HG03354 (cell line): ENCODE measurements at regions not wholly inside any gene's neighbourhood (a gene's known extent, or its start where the extent isn't known, plus 50 kb on each side); places are given as distances from the start of the nearest gene placed in this dataset.

Experiments used
- ATAC-seq: cut with Tn5 transposase; IDR thresholded peaks from one replicate; pipeline ENCODE4 v1.9.1; 2021; ENCODE audit warnings: mild to moderate bottlenecking; ENCODE audit not compliant: unreplicated experiment, poor library complexity, severe bottlenecking

DNA sequence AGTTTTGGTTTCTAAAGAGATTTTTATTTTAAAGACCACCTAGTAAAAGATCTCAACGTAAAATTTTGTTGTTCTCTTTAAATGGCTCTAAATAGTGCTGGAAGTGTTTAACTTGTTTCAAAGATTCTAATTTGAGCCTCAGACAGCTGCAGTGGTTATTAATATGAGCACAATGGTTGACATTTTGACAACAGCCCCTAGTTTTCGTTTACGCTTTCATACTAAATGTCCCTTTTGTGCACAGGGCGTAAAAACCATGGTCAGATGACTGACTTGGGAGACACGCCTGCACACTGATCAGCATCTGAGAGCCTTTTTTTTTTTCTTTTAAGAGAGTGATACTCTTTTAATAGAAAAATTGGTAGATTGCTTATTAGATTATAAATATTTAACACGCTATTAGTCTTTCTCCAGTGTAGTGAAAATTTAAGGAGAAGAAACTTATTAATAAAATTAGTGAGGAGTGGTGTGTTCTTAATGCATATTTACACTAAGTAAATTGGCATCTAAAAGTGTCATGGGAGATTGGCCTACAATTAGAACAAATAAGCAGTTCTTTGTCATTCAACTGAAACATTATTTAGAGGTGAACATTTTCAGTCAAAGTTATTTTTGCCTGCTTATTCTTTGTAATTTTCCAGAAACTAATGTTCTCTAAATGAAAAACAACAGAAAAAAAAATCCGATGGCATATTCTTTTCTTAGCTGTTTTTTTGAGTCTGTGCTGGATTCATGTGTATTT, 182.8 kb upstream of the PHYHIPL start:
- ATAC-seq: no peak

DNA sequence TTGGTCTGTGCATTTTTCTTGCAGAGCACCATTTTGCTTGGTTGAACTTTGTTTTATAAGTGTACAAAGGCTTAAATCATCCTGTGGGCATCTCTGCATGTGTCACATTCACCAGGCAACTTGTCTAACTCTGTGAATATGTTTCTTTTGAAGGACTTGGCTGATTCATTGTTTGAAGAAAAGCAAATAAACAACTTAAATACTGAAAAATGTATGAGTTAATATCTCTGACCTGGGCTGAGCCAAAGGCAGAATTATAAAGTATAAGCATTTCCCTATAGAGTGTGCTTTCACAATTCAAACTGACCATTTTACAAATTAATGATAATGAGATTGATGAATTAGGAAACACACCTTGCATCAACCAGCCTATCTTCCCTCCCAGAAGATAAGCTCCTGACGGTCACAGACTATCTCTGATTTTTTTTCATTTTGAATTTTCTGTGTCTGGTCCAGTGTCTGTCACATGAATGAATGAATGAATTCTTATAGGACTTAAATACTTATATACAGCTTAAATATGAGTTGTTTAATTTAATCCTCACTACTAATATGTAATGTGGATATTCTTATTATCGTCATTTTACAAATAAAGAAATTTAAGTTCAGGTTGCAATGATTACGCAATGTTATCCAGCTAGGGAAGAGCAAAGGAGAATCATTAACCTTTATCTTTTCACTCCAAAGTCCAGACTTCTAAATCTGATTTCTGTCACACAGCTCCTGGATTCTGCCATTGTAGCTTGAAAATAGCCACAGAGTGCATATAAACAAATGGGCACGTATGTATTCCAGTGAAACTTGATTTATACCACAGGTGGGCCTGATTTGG, 182.0 kb upstream of the PHYHIPL start:
- no peak for ATAC-seq

DNA sequence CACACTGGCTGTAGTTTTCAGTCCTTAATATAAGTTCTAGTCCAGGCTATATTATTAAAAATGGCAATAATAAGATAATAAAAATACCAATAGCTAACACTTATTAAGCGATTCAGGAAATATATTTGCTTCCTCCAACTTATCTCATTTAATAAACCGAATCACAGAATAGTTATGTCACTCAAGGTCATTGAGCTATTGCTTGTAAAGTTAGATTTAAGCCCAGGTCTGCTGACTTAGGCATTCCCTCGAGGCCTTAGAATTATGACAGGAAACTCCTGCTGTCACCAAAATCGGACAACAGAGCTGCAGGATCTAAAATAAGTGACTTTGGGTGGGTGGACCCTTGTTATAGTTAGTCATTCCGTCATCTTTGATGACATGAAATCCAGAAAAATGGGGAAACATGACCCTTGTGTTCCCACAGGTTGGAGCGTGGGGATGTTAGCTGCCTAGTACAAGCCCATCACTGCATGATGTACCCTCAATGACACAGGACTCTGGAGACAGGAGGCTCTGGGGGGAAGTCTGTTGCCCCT, 181.3 kb upstream of the PHYHIPL start:
- ATAC-seq: no peak

DNA sequence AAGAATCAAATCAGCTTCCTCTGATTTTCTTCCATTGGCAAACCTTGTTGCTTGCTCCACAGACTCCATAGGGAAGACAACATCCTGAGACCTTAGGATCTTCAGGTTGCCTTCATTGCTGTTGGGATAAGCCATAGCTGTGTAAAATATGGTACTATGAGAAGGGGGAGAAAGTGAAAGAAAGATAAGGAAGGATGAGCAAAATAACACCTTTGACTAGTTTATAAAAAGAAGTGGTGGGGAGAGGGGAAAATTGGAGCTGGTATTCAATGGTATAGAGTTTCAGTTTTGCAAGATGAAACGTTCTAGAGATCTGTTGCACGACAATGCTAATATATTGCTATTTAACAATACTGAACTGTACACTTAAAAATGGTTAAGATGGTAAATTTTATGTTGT, 180.4 kb upstream of the PHYHIPL start:
- ATAC-seq: no peak

DNA sequence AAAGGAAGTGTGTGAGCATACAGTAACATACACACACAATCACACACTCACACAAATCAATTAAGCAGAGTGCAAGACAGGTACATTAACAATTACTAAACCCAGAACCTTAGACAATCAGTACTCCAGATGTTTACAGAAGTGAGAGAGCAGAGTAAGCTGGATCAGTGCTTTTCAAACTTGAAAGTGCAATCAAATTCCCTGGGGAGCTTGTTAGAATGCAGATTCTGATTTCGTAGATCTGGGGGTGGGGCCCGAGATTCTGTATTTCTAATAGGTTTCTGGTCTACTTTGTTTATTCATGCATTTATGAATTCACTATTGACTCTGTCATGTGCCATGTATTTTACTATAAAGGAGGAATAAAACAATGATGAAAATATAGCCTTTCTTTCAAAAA, 179.6 kb upstream of the PHYHIPL start:
- ATAC-seq: no peak

DNA sequence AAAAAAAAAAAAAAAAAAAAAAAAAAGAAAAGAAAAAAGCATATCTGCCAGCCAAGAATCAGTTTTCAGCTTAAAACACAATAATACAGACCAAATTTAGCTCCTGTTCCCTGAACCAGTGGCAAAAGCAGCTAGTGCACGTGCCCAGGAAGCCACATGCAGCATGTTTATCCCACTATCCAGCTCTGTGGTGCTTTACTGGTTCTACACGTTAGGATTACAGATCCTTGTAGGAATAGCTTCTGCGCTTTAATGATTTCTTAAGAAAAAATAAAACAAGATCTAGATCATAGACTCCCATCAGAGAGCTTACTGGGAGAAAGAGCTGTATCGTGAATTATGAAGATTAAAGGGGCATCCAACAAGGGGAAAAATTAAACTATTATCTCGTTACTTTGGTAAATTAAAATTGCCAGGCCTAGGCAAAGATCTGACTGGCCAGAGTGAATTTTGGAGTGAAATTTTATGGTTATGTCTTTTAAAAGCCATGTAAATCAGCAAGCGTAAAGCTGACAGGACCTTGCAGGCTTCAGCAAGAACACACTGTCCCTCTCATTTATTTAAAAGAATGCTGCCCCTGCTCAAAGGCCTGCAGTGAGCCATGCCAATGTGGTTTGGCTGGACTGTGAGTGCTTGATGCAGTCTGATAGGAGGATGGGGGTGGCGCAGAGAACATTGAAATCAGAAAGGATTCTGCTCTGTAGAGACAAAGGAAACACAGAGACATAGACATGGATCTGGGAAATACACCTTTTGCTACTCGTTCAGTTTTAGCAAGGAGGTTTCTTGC, 177.3 kb upstream of the PHYHIPL start:
- ATAC-seq: no peak

DNA sequence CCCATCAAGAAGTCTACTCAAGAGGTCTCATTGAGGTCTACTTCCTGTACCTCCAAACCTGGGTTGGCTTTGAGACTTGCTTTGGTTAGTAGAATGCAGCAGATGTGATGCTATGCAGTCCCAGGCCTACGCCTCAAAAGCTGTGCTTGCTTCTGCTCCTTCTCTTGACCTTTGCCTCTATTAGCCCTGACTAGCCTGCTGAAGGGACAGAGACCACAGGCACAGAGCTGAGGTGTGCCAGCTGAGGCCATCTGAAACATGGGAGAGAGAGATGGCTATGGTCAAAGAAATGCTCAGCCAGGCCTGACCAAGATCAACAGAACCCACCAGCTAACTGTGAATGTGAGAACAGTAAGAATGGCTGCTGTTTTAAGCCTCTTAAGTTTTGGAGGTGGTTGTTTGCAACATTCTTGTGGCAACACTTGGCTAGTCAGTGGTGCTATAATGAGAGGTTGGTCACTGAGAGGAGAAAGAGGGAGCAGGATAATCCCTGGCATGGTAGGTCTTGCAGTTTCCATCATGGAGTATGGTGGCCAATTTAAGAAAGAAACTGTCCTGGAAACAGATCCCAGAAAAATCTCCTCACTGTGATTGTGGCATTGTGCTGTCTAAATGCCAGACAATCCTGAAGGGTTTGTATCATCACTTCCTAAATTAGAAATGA, 176.1 kb upstream of the PHYHIPL start:
- no peak for ATAC-seq

DNA sequence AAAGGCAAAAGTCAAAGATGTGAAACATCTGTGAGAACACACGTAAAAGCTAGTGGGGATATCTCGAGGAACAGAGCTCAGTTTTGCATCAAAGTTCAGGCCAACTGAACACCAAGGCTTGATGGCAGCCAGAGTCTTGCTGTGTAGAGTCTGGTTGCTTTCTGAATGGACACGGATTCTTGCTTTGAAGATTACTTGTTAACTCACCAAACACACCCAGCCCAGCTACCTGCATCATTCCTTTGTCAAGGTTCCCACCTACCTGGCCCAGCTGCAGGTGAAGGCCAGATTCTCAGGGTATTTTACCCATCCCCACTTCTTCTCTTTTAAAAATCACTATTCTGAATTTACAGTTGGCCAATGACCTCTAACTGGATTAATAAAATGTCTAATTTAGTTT, 174.4 kb upstream of the PHYHIPL start:
- no peak for ATAC-seq

DNA sequence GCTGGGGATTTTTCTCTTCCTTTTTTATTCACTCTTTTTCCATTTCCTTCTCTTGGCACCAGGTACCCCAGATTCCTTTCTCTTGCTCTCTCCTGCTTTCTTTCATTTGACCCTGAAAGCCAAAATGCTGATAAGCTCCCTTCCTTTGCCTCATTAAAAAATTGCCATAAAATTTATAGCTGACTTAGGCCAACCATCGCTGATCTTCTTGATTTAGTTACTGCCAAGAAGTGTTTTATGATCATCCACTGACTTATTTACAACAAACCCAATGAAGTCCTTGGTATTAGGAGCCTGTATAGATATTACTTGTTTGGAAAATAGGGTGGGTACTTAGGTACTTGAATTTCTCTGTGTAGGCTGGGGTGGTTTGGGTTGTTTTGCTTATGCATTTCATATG, 173.2 kb upstream of the PHYHIPL start:
- ATAC-seq: no peak

DNA sequence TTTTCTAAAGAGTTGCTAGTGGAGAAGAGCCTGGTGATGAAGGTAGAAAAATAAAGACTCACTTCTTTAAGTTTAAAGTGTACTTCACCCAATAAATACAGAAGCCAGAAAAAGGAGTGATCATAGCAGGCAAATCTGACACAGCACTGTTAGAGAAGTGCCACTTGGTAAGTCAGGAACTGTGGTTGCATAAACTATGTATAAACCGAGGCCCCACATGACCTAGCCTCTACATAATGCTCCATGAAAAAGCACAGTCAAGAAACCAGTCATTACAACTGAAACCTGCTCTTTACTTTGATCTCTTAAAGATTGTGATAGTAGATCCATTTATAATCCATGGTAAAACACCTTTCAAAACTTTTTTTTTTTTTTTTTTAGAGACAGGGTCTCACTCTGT, 172.1 kb upstream of the PHYHIPL start:
- ATAC-seq: no peak

DNA sequence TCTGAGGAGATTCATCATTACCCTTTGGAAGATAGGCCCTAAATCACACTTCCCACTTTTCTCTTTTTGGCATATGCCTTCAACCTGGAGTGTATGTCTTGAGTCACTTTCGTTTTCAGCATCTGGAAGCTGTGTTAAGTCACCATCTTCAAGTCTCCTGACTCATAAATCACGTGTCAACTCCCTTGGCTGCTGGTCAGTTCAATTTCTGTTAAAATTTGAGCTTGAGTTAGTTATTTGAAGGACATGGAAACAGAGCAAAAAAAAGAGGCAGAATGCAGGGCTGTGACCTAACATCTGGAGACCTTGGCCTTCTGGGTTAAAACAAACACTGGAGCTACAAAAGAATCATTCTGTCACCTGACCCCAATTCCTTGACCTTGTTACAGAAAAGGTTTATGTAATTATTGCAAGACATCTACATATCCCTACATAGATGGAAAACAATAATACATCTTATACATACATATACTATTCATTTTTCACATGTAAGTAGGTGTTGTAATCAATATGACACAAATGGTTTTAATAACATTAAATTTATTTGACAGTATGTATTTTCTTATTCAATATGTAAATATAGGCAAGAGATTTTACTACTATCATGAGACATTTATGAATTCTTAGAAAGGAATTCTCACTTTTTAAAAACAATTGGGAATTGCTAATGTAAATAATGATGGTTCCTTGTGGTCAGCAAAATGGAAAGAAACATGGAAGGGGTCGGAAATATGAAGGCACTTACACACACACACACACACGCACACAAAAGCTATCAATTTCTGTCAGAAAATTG, 169.7 kb upstream of the PHYHIPL start:
- ATAC-seq: no peak

DNA sequence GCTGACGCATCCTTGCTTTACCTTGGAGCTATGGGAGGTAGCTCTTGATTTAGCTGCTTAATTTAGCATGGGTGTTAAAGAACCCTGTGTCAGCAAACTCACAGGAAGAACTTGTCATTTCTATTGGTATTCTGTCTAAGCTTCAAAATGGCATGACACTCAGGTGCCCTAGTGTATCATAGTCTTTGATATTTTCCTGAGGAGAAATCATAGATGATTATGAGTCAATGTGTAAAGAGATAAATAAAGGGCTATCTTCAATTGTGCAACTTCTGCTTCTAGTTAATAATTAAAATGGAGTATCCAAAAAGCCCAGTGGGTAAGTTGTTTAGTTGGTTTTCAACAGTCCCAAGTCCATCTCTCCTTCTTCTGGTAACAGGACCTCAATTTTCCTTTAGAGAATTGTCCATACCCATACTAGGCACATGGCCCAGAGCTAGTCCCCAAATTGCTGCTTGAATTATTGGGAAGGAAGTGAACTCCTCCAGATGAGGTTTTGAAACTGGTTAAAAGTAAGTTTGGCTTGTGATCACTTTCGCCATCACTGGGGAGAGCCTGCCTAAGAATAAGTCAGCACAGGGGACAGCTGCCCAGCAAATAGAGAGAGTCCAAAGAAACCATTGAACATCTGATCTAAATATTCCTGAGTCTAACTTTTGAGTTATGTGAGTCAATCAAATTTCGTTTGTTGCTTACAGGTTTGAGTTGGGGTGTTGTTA, 169.0 kb upstream of the PHYHIPL start:
- ATAC-seq: no peak

DNA sequence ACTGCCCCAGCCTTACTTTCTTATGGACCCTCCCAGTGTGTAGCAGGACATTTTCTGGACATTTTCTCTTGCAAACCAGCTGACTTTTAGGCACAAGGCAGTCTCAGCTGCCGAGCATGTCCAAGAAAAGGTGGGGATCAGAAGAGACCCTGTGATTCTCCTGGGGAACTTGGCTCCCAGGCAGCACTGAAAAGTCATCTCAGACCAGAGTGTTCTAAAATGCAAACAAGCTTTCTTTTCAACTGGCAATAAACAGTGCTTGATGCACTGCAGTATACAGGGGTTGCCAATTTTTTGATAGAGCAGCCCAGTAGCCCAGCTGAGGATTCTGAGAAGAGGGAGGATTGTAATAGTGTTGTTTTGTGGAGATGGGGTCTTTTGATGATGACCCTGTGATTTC, 168.0 kb upstream of the PHYHIPL start:
- no peak for ATAC-seq

DNA sequence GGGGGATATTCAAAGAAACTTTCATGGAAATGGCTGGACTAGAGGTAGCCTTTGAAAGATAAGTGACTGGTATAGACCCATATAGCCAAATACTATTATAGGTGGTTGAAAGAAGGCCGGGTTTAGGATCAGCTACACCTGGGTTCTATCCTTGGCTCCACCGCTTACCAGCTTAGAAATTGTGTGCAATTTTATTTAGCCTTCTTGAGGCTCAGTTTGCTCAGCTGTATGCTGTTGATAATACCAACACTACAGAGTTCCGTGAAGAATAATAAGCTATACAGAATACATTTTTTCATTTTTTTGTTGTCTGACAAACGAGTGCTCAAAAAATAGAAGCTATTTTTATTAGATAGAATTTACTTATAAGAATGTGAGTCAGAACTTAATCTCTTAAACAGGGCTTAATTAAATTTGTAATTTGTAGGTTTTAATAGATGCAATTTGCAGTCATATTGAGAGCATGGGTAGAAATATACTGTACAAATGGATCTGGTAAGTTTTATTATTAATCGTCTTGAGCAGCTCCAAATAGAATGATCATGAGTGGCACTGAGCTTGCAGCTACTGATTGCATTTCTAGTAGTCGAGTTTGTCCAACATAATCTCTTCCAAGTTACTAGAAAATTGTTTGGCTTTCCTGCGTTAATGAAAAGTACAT, 164.3 kb upstream of the PHYHIPL start:
- ATAC-seq: no peak

DNA sequence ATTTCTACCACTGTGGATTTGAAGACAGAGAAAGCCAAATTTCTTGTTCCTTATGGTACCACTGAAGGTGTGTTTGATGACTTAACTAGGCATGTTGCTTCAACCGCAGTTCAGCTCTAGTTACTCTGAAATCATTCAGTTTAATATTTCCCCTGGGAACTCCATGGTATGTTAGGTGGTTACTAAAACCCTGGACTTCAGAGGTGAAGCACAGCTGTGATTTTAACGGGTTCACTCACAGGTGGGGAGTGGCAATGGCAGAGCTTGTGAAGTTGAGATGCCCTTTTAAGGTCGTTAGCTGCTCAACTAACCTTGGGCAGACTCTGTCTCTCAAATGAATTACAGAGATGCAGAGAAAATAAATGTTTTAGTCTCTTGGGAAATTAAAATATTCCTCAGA, 163.6 kb upstream of the PHYHIPL start:
- ATAC-seq: no peak

DNA sequence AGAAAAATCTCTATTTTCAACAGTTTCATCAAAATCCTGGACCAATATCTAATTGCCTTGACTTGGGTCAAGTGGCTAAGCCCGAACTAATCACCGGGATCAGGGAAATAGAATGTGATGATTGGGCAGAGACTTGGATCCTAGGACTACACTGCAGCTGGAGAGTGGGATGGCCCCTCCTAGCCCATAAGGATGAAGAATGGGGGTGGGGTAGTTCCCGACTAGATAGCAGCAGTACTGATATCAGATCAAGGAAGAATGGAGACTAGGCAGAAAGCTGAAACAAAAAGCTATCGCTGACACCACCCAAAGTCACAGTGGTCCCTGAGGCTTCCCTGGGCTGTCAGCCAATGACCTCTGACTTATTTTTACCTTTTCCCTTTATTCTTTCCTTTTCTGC, 160.4 kb upstream of the PHYHIPL start:
- no peak for ATAC-seq

DNA sequence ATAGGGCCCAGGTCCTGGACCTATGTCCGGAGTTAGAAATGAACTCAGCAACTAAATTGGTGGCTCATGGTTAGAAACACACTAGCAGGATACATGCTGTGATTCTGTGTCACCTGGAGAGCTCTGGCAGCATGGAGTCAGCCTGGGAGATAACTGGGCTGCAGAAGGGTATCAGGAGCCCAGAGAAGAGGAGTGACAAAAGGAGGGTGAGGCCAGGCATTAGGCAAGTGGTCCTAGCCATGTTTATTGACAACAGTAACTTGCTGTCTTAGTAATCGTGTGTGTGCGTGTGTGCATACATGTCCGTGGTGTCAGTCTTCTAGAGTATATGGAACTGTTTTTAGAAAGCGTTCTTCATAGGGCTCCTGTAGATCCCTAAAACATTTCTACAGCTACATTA, 157.5 kb upstream of the PHYHIPL start:
- ATAC-seq: no peak

DNA sequence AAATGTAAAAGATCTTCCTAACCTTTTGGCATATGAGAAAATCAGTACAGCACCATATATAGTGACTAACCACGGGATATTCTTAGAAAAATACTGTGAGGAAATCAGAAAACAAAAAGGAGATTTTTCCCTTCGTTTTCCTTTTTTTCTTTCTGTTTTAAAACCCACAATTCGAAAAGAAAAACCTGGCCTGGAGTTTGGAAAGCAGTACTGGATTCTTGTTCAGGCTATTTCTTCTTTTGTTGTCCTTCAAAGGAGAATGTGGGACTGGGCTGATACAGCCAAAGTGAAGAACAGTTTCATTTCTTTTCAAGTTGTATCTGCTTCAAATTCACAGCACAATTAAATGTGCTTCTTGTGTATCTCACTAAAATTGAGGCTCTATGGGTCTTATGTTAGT, 156.8 kb upstream of the PHYHIPL start:
- no peak for ATAC-seq
